GM10266 (cell line): ENCODE measurements at regions not wholly inside any gene's neighbourhood (a gene's known extent, or its start where the extent isn't known, plus 50 kb on each side); places are given as distances from the start of the nearest gene placed in this dataset.

Source experiments
- DNase-seq: peaks from one replicate; pipeline ENCODE4 v3.0.0; 2012; ENCODE audit errors: extremely low spot score
- CTCF ChIP-seq: IDR thresholded peaks from 2 replicates; pipeline ENCODE4 v1.5.1; 2012; ENCODE audit warnings: mild to moderate bottlenecking, low read depth; ENCODE audit not compliant: control insufficient read depth, insufficient read depth; ENCODE audit errors: missing control alignments

DNA sequence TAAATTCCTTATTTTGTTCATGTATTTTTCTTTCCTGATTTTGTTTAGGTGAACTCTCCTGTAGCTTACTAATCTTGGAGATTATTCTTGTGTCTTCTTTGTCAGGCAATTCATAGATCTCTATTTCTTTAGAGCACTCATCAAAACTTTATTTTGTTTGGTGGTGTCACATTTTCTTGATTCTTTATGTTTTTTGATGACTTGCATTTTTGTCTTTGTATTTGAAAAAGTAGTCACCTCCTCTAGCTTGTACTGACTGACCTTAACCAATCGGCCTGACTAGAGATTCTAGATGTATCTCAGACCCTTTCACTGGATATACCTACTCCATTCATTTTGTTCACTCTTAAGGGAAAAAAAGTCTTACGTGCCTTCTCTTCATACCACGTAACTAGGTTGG lies 986.3 kb upstream of the LRRTM1 start:
- TF ChIP-seq CTCF, result no peak
- no peak for DNase-seq

GRCh38 chr2:81283081-81283480 lies 978.5 kb upstream of the LRRTM1 start:
- no peak for DNase-seq
- no peak for TF ChIP-seq CTCF

DNA sequence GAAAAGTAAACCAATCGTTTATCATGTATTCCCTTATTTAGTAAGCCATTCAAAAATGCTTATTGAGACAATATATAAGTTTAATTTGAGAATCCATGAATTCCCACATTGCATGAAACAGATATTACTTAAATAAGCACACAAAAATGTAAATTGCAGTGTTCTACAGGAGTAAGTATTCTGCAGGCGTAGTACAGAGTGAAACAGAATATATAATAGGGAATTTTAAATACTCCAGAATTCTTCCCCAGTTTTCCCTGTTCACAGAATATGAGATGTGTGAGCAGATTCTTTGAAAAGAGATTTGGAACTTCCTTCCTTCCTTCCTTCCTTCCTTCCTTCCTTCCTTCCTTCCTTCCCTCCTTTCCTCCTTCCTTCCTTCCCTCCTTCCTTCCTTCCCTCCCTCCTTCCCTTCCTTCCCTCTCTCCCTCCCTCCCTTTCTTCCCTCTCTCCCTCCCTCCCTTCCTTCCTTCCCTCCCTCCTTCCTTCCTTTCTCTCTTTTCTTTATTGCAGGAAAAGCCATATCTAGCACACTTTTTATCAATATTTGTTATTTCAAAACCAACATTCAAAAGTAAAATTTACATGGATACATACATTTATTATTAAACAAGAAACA lies 977.7 kb upstream of the LRRTM1 start:
- no peak for TF ChIP-seq CTCF
- DNase-seq, result no peak

GRCh38 chr2:81276595-81276994 lies 972.0 kb upstream of the LRRTM1 start:
- DNase-seq, result no peak
- TF ChIP-seq CTCF, result no peak

DNA sequence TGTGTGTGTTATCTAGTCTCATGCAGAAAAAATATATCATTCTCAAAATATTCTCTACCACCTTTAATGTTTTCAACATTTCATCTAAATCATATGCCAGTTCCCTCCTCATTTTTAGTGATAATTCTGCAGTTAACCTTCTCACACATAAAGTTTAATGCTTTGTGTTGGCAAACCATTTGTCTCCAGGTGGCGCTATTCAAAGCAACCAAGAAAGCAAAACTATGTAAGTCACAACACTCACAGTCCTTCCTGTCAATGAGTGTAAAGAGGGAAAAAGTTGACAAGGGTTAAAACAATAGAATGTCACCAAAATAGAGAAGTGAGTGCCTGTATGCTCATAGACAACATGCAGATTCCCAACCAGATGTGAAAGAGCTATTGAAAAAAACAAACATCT lies 961.6 kb upstream of the LRRTM1 start:
- DNase-seq, result no peak
- TF ChIP-seq CTCF, result no peak

DNA sequence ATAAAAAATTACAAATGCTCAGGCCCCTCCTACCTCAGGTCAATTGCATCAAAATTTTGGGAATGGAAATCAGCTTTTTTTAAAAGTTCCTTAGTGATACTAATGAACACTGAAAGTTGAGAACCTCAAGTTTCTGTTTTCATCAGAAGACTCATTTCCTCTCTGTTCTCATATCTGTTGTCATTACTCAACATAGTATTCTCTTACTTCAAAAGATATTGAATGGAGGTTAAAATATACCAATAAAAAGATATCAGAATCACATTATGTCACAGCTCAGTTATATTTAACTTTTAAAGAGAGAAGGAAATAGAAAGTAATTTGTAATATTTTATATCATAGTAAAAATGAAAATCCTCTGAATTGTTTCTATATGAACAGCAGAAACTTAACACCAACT lies 959.4 kb upstream of the LRRTM1 start:
- no peak for DNase-seq
- TF ChIP-seq CTCF, result no peak

DNA sequence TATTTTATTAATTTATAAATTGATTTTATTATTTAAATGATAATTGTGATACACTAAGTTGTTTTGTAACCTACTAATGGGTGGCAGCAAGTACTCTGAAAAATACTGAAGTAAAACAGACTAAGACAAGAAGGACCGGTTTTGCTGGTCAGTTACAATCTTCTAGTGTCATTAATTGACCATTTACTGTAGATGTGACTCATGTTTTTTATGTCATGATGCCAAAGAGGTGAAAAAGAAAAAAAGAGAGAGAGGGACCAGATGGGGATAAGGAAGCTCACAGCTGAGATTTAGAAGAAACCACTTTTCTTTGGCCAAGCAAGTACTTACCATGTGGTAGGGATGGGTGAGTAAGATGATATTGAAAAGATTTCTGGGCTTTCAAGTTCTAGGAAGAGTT lies 955.8 kb upstream of the LRRTM1 start:
- no peak for TF ChIP-seq CTCF
- no peak for DNase-seq
